OCI-M1 (cell line): ENCODE measurements at regions not wholly inside any gene's neighbourhood (a gene's known extent, or its start where the extent isn't known, plus 50 kb on each side); places are given as distances from the start of the nearest gene placed in this dataset.

ENCODE experiments used
- DNase-seq: peaks from one replicate; lab custom pipeline; 2025; lab: John Stamatoyannopoulos, UW

- no peak for DNase-seq
These were observed 313.0 kb downstream of the BMP2 start for GRCh38 chr20:7080472-7080871.

- no peak for DNase-seq
These were observed 318.0 kb downstream of the BMP2 start for GRCh38 chr20:7085467-7085866.

GRCh38 chr20:7087803-7088202, 320.3 kb downstream of the BMP2 start:
- DNase-seq, result peak; percentile 5

GRCh38 chr20:7090001-7090400, 322.5 kb downstream of the BMP2 start:
- DNase-seq, result no peak

GRCh38 chr20:7090811-7091210, 323.3 kb downstream of the BMP2 start:
- DNase-seq, result no peak

- DNase-seq, result no peak
These were observed 324.2 kb downstream of the BMP2 start for GRCh38 chr20:7091655-7092054.

GRCh38 chr20:7094438-7094997, 327.0 kb downstream of the BMP2 start:
- DNase-seq, result peak; percentile 71

- DNase-seq, result no peak
These were observed 339.4 kb downstream of the BMP2 start for GRCh38 chr20:7106910-7107309.

GRCh38 chr20:7108929-7109328, 341.4 kb downstream of the BMP2 start:
- no peak for DNase-seq

GRCh38 chr20:7113577-7114466, 346.3 kb downstream of the BMP2 start:
- peak; percentile 38 for DNase-seq

GRCh38 chr20:7123457-7123856, 356.0 kb downstream of the BMP2 start:
- no peak for DNase-seq

GRCh38 chr20:7124120-7124519, 356.6 kb downstream of the BMP2 start:
- DNase-seq, result no peak

- DNase-seq, result no peak
These were observed 369.4 kb downstream of the BMP2 start for GRCh38 chr20:7136886-7137285.

GRCh38 chr20:7137395-7138151, 370.1 kb downstream of the BMP2 start:
- no peak for DNase-seq

- DNase-seq, result no peak
These were observed 377.0 kb downstream of the BMP2 start for GRCh38 chr20:7144464-7144863.

- DNase-seq, result no peak
These were observed 379.2 kb downstream of the BMP2 start for GRCh38 chr20:7146552-7147219.

- no peak for DNase-seq
These were observed 379.7 kb downstream of the BMP2 start for GRCh38 chr20:7147220-7147601.

- DNase-seq, result no peak
These were observed 384.4 kb downstream of the BMP2 start for GRCh38 chr20:7151676-7152470.

GRCh38 chr20:7155282-7155681, 387.8 kb downstream of the BMP2 start:
- no peak for DNase-seq

GRCh38 chr20:7155794-7156193, 388.3 kb downstream of the BMP2 start:
- no peak for DNase-seq

GRCh38 chr20:7159903-7160302, 392.4 kb downstream of the BMP2 start:
- no peak for DNase-seq

- peak; percentile 49 for DNase-seq
These were observed 394.2 kb downstream of the BMP2 start for GRCh38 chr20:7161690-7162089.
